Cardiac septum (tissue), 1 donor: ENCODE measurements at regions not wholly inside any gene's neighbourhood (a gene's known extent, or its start where the extent isn't known, plus 50 kb on each side); places are given as distances from the start of the nearest gene placed in this dataset.

Source experiments
- DNase-seq: peaks from one replicate; pipeline ENCODE4 v3.0.0-alpha.2; 2020; ENCODE audit warnings: low spot score
- intact Hi-C: fragments of 100-400 bp; cut with DNase I; formaldehyde crosslinking; loops from one replicate; pipeline ENCODE4 v1.14.0; 2022
- donor health status: DM: no; HTN: no; CAD: no.

DNA sequence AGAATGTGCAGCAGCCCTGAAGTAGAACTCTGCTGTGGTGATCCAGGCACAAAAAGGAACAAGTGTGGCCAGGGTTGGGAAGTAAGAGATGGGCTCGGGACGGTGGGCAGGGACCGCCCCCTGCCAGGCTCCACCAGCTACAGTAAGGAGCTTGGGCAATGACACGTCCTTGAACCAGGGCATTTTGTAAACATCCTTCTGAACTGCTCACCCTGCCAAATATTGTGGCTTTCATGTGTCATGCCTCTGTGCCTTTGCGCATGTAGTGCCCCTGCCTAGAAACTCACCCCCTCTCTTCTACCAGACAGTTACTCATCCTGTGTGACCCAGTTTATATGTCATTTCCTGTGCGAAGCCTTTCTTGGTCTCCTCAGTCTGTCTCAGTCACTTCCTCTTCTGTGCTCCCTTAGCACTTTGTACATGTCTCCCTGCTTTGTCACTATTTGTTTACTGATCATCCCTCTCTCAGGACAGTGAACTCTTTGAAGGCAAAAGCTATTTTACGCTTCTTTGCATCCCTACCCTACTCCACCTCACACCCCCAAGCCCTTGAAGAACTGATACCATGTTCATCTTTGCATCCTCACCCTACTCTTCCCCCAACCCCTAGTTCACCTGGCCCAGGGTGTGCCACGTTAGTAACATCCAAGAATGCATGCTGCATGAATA is 108.9 kb upstream of the PLEKHG7 start:
- intact Hi-C loops = no loop called here
- DNase-seq = no peak

DNA sequence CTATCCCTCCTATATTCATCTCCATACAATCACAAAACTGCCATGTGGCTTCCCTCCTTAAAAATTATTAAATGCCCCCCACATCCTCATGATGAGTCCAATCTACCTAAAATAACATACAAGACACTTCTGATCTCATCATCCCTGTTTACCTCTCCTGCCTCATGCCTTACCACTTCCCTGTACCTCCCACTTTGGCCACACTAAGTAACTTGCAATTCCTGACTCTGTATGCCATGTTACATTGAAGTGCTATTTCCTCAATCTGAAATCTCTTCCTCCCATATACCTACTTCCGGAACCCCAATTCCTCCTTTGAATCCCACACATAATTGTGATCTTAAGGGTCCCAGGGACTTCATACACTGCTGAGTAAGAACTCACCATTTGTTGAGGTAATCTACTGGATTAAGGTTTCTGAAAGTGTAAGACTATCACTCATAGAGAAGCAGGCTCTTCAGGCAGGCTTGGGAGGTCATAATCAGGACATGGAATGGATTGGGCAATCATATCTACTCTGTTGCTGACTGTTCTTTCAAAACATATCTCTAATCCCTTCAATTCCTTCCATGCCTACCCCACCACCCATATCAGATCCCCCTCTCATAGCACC is 117.6 kb upstream of the PLEKHG7 start:
- DNase-seq = no peak
- intact Hi-C loops = no loop called here

DNA sequence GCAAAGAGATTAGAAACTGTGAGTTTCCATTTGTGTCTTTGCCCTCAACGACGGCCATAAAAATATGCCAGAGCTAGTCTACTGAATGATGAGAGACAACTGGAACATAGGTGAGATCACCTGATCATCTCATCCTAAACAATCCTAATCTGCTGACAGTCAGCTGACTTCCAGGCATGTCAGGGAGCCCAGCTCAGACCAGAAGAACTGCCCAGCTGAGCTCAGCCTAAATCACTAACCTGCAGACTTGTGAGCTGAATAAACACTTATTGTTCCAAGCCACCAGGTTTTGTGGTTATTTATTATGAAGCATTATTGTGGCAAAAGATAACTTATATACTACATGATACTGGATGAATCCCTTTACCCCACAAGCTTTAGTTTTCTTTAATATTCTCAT is 118.9 kb upstream of the PLEKHG7 start:
- intact Hi-C loops = no loop called here
- no peak for DNase-seq

DNA sequence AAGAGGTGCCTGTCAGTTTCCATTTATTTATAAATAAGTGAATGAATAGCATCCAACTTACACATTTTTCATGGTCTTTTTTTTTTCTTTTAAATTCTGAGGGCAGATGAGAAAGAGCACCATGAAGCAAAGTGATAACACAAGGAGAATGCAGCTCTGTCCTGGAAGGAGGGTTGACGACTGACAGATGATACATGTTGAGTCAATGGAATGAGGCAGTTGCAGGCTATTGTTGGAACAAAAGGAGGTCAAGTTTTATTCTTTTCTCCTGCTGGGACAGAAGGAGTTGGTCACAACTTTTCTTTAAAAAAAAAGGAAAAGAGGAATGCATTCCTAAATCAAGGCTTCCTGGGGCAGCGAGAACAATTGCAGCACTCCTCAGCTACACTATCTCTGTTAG is 119.9 kb upstream of the PLEKHG7 start:
- intact Hi-C loops = no loop called here

DNA sequence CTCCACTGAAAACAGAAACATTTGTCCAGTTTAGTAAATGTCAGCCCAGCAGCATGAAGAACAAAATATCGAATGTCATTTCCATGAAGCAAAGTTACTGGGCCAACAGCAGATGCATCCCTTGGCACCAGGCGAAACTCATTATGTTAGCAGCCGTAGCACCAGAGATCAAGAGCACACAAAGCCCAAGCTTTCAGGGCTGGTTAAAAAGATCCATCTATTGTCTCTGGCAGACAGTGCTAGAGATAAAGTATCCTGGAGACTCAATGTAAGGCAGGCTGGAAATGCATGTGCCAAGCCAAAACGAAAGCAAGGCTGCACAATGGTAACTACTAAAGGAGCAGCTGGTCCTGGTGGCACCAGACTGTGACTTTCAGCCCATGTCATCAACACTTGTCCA is 120.3 kb upstream of the PLEKHG7 start:
- intact Hi-C loops = no loop called here
- DNase-seq = no peak

More for the DNA sequence above, 119.9 kb upstream of the PLEKHG7 start:
- DNase-seq = no peak

DNA sequence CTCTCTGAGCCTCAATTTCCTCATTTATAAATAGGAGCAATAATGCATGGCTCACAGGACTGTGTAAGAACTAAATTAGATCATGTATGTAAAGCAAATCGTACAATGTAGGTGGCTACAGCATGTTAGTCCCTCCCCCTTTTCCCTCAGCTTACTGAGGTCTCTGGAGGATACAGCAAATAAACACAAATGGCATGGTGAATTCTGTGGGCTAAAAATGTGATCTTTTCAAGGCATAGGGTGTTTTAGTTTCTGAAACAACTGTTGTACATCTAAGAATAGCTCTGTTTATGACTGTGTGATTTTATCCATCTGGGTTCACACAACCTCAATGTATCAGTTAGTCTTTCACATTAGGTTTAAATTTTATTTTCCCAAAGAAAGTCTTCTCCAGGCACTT is 121.2 kb upstream of the PLEKHG7 start:
- intact Hi-C loops = no loop called here
- no peak for DNase-seq

DNA sequence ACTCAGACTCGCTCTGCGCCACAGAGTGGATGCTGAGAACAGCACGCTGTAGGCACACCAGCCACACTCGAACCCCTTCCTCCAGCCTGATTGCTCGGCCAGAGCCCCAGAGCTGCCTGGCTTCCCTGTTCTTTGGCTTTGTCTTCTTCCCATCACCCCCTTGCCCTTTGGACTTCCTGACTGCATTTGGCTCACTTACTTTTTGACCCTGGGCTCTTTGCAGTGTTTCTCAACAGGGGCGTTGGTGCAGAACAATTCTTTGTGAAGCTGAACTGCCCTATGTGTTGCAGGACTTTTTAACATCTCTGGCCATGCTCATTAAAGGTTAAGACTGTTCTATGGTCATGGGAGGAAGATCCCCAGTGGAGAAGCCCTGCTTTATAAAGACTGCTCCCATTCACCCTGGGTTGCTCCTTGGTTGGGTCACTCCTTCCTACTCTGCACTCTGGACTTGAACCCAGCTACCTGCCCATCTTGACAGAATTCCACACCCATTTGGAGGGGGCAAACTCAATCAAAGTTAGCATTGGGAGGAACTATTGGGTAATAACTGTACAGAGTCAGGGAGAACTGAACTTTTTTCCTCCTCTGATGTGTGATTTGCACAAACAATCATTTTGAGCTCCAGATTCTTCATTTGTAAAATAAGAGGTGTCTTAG is 127.7 kb upstream of the PLEKHG7 start:
- no peak for DNase-seq
- intact Hi-C loops = loop anchor here (5.0 to 10.0 kb wide), 3 partner anchors 428 to 1193 kb away; partner anchors contain the start of gene BTG1

DNA sequence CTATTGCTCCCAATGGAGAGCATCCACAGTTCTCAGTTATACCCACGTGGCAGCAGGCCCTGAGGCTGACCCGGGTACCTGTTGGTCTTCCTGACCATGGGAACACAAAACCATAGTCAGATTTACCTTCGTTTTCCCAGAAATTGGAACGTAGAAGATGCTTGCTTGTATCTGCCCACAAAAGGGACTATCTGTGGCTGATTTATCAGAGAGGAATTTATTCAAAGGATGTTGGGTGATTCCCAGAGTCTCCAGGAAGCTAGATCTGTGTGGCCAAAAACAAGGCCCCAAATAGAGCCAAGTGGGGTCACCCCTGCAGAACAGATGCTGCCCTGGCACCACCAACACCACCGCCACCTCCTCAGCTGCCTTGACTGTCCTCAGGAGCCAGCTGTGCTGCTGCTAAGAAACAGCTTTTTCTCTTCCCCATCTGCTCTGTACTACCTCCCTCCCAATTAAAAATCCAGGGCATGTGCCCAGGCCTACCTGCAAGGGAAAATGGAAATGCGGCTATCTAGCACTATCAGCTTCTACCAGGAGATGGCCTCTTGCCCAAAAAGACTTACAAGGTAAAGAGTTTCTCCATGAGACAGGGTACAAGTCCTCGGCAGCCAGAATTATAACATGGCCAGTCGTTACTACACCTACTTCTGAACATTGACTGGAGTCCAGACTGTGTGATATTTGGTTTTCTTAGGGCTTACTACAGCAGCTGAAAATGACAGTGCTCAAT is 128.6 kb upstream of the PLEKHG7 start:
- intact Hi-C loops = loop anchor here (5.0 to 10.0 kb wide), 3 partner anchors 427 to 1192 kb away; partner anchors contain the start of gene BTG1

DNA sequence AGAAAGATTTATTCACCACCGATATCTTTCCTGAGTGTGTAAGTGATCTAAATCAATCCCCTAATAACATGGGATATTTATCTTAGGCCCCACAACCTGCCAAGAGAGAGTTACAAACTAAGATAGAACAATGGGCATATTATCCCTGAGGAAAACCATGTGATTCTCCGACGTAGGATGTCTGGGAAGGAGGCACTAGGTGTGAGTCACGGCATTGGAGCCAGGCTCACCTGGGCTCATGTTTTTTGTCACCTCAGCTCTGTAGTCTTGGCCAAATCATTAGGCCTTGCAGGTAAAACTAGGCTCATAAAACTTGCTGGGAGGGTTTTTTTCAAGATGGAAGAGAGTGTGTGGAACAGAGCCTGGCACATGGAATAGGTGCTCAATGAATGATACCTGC is 129.7 kb upstream of the PLEKHG7 start:
- intact Hi-C loops = loop anchor here (5.0 to 10.0 kb wide), 3 partner anchors 426 to 1191 kb away; partner anchors contain the start of gene BTG1
- DNase-seq = no peak

More for the DNA sequence above, 128.6 kb upstream of the PLEKHG7 start:
- DNase-seq = no peak

DNA sequence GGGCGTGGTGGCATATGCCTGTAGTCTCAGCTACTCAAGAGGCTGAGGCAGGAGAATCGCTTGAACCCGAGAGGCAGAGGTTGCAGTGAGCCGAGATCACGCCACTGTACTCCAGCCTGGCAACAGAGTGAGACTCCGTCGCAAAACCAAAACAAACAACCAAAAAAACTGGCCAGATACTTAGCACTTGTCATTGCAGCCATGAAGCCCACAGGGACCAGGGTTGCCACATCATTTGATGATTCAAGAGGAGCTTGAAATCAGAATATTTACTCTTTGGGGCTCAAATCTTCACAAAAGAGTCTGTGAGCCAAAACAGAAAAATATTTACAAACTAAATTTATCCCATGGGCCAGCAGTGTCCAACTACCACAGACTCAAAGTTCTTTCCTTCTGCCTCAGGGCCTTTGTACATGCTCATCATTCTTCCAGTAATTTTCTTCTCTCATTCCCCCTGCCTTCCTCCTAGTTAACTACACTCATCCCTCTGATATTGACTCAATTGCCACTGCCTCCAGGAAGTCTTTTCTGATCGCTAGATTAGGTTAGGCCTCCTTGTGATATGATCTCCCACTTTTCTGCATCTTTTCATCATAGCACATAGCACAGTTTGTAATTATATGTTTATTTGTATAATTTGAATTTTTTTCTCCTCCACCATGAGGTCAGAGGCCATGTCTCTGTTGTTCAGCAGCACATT is 130.8 kb upstream of the PLEKHG7 start:
- intact Hi-C loops = loop anchor here (5.0 to 10.0 kb wide), 3 partner anchors 425 to 1190 kb away; partner anchors contain the start of gene BTG1
- DNase-seq = no peak

DNA sequence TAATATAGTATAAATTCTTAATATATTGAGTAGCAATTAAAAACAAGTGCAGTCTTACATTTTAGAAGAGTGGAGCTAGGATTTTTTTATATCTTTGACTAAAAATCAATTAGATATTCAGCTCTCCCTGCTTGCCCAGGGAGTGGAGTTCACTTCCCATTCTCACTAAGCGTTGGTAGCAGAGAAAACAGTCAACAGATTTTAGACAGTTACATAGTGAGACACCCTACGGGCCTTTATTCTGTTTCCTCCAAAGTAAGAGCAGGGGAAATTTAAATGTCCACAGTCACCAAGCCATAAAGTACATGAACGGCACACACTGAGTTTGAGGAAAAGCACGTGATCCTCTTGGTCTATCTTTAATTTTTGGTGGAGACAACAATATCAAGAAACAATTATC is 131.6 kb upstream of the PLEKHG7 start:
- intact Hi-C loops = loop anchor here (5.0 to 10.0 kb wide), 3 partner anchors 424 to 1189 kb away; partner anchors contain the start of gene BTG1
- no peak for DNase-seq

DNA sequence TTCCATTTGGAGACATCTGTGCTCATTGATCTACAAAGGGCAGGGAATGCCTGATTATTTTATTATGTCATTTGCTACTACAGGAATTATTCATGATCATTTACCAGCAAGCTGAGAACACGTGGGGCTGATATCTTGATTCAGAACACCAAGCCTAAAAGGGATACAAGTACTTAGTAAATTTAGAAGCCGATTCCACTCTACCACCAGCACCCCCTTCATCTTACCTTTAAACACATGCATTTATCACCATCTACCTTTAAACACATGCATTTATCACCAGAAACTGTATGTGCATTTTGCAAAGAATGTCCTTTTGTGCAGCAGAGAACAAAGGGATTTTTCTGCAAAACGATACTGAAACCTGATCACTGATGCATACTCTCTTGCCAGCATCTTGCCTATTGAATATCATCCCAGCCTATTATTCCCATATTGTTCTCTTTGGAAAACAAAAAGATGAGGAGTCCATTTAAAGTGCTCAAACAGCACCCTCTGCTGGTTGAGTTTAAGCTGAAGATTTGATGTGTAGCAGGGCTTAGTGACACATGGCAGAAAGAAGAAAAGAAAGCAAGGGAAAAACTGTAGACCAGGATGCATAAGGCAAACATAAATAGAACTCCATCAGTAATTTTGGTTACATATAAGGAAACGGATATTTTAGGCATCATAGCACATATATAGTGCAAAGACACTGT is 132.6 kb upstream of the PLEKHG7 start:
- intact Hi-C loops = loop anchor here (5.0 to 10.0 kb wide), 3 partner anchors 423 to 1188 kb away; partner anchors contain the start of gene BTG1
- DNase-seq = no peak

DNA sequence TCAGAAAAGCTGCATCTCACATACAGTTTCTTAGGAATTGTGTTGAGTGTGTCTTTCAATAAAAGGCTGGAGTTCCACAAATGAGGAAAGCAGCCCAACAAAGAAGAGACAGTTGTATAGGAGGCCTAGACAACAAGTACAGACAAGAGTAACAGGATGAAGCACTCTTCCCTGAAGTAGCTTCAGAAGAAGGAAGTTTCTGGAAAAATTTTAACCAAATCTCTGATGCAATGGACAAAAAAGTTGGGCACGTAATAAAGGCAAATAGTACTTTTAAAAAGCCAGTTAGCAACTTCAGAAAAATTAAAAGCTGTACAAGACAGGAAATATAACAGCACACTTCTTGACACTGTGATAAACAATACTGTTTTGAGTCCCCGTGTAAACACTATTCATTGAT is 134.1 kb upstream of the PLEKHG7 start:
- intact Hi-C loops = loop anchor here (10.0 kb wide), 3 partner anchors 264 to 564 kb away; no protein-coding TSS in a partner anchor
- DNase-seq = no peak

DNA sequence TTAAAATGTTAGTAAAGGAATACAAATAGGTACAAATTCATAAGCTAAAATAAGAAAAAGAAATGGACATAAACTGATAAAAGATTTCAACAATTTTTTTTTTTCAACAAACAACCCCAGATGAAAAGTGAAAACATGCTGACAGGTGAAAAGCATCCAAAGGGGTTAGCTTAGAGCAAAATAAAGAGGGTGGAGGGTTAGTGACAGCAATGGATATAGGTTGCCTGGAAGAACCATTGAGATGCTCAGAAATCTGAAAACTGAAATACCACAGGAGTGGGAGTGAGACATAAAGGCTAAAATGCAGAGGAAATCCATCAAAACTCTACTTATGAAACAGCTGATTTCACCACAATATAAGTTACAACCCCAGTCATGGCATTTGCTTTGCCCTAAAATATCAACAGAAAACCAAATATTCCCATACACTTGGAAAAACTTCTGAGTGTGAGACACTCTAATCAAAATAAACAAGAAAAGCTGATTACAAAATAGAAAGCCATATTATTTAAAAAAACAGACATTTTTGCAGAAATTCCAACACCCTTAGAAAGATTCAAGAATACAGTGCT is 136.3 kb upstream of the PLEKHG7 start:
- intact Hi-C loops = loop anchor here (10.0 kb wide), 3 partner anchors 262 to 562 kb away; no protein-coding TSS in a partner anchor
- DNase-seq = no peak

DNA sequence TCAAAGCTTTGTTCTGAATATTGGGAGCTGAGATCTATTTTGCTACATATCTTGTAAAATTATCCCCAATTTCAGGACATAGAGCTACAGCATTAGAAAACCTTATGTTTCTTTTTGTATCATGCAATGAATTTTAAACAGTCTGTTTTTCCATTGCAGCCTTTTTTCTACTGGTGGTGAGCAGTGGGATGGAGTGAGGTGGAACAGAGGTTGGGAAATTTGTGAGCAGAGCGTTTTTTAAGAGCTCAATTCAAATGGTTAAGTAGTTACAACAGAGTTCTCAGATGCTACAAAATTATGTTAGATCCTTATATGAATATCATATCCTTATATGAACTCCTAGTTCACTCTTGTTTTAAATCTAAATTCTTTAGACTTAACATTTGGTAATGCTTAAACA is 139.0 kb upstream of the PLEKHG7 start:
- no peak for DNase-seq
- intact Hi-C loops = loop anchor here (10.0 kb wide), 3 partner anchors 259 to 559 kb away; no protein-coding TSS in a partner anchor

DNA sequence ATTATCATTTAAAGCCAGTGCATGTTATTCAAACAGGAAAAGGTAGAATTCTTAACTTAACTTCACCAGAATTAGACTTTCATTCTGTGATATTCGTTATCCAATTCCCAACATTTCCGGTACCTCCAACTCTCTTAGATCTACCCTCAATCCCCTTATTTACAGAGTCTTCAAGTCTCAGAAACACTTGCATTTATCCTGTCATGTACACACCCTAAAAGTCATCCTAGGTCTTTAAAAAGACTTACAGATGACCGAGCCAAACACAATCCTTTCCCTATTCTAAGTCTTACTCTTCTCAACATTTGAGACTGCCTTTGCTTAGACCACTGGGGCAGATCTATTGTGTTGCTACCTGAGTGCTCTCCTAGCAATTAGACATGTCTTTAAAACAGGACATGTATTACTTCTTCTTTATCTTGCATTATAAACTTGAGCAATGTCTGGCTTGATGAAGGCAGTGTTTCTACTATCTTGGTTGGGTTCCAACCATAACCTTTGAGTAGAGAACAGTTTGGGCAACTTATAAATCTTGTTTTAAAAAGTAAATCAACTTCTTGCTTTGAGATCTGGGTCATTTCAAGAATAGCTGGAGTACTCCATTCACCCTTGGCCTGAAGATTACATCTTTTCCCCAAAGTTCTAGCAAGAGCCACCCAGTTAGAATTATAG is 140.6 kb upstream of the PLEKHG7 start:
- DNase-seq = no peak
- intact Hi-C loops = loop anchor here (10.0 kb wide), 3 partner anchors 257 to 557 kb away; no protein-coding TSS in a partner anchor

DNA sequence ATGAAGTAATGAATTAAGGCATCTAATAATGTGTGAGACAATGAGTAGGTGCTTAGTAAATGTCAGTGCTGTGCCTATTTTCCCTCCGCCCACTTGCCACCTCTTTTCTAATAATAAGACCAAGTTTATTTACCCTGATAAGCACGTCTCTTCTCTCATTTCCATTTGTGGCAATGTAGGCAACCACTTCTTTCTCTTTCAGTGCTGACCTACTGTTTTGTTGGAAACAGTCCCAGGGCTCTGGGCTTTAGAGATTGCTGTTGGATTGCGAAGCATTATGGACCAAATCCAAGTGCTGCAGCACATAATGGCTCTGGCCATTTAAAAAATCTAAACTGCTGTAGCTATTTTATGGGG is 141.3 kb upstream of the PLEKHG7 start:
- DNase-seq = no peak
- intact Hi-C loops = loop anchor here (10.0 kb wide), 3 partner anchors 257 to 557 kb away; no protein-coding TSS in a partner anchor
